ENCODE measurements at regions not wholly inside any gene's neighbourhood (a gene's known extent, or its start where the extent isn't known, plus 50 kb on each side); places are given as distances from the start of the nearest gene placed in this dataset.

DNA sequence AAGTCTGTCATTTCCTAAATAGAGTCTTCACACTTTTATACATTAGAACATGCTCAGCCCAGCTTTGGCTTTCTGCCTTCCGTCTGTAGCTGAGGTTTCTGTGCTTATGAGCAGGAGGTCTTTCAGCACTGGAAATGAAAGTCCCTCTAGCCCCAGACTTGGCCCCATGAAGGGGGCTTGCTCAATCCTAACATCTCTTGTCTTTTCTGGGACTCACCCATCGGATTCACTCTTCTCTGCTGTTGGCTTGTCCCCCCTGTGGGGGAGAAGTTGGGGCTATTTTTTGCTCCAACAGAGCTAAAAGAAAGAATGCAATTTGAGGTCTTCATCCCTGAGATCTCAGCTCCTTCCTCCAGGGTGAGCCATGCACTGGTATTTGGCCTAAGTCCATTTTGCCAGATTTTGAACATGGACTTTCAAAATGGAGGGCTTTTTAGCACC is 177.7 kb downstream of the MRPL14 start:
- no peak for DNase-seq
- ChIA-PET POLR2A (interaction anchor here (2.0 kb wide), 1 partner anchor 179 kb away, joined by 5 read pairs; the partner anchor contains the start of gene VEGFA), CTCF (interaction anchor here (0.8 to 12.0 kb wide), 13 partner anchors 11 to 341 kb away, joined by 3 to 172 read pairs (median 8); no protein-coding TSS in a partner anchor)
- WGBS (ENCODE audit: low lambda C conversion rate) = 70% methylated on average over 2 of the region's 2 CpGs
- Histone ChIP-seq H3K27me3 (ENCODE audit: insufficient read depth) (no peaks in the 10 kb centered on the region), H3F3A (replicated peaks; ENCODE audit: insufficient read depth) (no peaks in the 10 kb centered on the region), H3K9me3 (no peaks in the 10 kb centered on the region), H3K4me3 (ENCODE audit: low read depth in 2 of 2, low read length in 1 of 2) (no peak overlapping the region), H3K9me2 (no peaks in the 10 kb centered on the region), H3K9ac (no peak overlapping the region), H2AFZ (ENCODE audit: low read depth) (no peak overlapping the region), H3K79me2 (ENCODE audit: insufficient read depth) (no peaks in the 10 kb centered on the region), H4K20me1 (ENCODE audit: insufficient read depth) (no peaks in the 10 kb centered on the region), H3K36me3 (replicated peaks in 1 of 2; ENCODE audit: control insufficient read depth in 1 of 2, insufficient read depth in 2 of 2, low read length in 1 of 2) (no peaks in the 10 kb centered on the region), H3K4me2 (no peak overlapping the region), H3K27ac (ENCODE audit: low read depth in 2 of 2, low read length in 1 of 2) (no peak overlapping the region; a peak in 1 of 4 replicates), H3K4me1 (ENCODE audit: control insufficient read depth in 1 of 2, insufficient read depth in 2 of 2, low read depth in 1 of 2, low read length in 1 of 2) (peaks cover 0 to 40% of the 10 kb centered on the region in 2 experiments; a peak in 1 of 4 replicates)
- TF ChIP-seq, protein P1, sequence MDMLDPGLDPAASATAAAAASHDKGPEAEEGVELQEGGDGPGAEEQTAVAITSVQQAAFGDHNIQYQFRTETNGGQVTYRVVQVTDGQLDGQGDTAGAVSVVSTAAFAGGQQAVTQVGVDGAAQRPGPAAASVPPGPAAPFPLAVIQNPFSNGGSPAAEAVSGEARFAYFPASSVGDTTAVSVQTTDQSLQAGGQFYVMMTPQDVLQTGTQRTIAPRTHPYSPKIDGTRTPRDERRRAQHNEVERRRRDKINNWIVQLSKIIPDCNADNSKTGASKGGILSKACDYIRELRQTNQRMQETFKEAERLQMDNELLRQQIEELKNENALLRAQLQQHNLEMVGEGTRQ (IDR thresholded peaks at IDR 0.05; ENCODE audit: borderline replicate concordance, low read depth, low read length) = no peak
- TF ChIP-seq EP300 (IDR thresholded peaks at IDR 0.05; ENCODE audit: borderline replicate concordance in 1 of 2, low read depth in 1 of 2, low read length in 1 of 2) (no peak), YY1 (IDR thresholded peaks at IDR 0.05; ENCODE audit: low read depth) (no peak), NRF1 (IDR thresholded peaks at IDR 0.05; ENCODE audit: low read depth, low read length) (no peak)

DNA sequence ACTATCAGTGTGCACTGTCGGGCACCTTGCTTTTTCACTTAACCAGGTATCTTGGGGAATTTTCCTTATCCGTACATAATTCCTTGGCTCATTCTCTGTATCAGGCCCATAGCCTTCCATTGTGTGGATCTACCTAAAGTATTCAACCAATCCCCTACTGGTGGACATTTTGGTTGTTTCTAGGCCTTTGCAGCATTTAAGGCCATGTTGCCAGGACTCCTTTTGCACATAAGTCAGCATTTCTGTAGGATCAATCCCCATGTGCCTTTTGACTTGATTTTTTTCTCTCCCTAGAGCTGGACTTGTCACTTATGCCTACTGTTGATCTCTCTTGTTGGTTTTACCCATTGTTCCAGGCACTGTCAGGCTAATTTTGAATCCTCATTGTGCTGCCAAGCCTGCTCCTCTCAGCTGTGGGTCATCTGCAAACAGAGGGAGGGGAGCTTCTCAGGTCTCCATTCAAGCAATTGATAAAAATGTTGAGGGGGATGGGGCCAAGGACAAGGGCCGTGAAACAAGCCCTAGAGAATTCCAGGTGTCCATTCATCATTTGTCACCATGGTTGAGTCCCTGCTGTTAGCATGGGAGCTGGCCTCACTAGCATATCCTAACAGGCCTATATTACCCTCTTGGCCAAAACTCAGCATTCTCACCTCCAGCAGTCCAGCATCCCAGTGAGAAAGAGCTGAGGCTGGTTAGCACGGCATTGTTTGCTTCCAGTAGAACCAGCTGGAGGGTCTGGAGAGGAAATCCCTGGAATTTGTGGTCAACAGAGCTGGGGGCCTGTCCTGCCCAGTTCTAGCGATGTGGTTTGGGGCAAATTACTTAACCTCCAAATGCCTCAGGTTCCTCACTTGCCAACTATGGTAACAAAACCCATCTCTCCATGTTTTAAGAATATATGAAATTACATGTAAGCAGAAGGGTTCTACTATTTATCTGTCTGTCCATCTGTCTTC is 178.4 kb downstream of the MRPL14 start:
- no peak overlapping the region; a peak in 1 of 4 replicates for H3K27ac ChIP-seq (ENCODE audit: low read depth in 2 of 2, low read length in 1 of 2)
- no peak overlapping the region for H3K9ac ChIP-seq
- H3K4me2 ChIP-seq = no peak overlapping the region
- H3K36me3 ChIP-seq (replicated peaks in 1 of 2; ENCODE audit: control insufficient read depth in 1 of 2, insufficient read depth in 2 of 2, low read length in 1 of 2) = no peaks in the 10 kb centered on the region
- no peak for DNase-seq
- WGBS (ENCODE audit: low lambda C conversion rate) = 75% methylated on average over 5 of the region's 5 CpGs
- H3K4me1 ChIP-seq (ENCODE audit: control insufficient read depth in 1 of 2, insufficient read depth in 2 of 2, low read depth in 1 of 2, low read length in 1 of 2) = peaks cover 0 to 36% of the 10 kb centered on the region in 2 experiments; a peak in 1 of 4 replicates
- H3F3A ChIP-seq (replicated peaks; ENCODE audit: insufficient read depth) = no peaks in the 10 kb centered on the region
- no peaks in the 10 kb centered on the region for H3K79me2 ChIP-seq (ENCODE audit: insufficient read depth)
- H3K9me2 ChIP-seq = no peaks in the 10 kb centered on the region
- H3K27me3 ChIP-seq (ENCODE audit: insufficient read depth) = no peaks in the 10 kb centered on the region
- H4K20me1 ChIP-seq (ENCODE audit: insufficient read depth) = no peaks in the 10 kb centered on the region
- no peak overlapping the region for H3K4me3 ChIP-seq (ENCODE audit: low read depth in 2 of 2, low read length in 1 of 2)
- H2AFZ ChIP-seq (ENCODE audit: low read depth) = no peak overlapping the region
- ChIA-PET POLR2A (interaction anchor here (0.7 to 2.0 kb wide), 2 partner anchors 42 to 179 kb away, joined by 4 to 5 read pairs; partner anchors contain the start of gene VEGFA), CTCF (interaction anchor here (0.7 to 12.0 kb wide), 13 partner anchors 10 to 340 kb away, joined by 3 to 172 read pairs (median 6); no protein-coding TSS in a partner anchor)
- H3K9me3 ChIP-seq = no peaks in the 10 kb centered on the region
- TF ChIP-seq, protein P2, sequence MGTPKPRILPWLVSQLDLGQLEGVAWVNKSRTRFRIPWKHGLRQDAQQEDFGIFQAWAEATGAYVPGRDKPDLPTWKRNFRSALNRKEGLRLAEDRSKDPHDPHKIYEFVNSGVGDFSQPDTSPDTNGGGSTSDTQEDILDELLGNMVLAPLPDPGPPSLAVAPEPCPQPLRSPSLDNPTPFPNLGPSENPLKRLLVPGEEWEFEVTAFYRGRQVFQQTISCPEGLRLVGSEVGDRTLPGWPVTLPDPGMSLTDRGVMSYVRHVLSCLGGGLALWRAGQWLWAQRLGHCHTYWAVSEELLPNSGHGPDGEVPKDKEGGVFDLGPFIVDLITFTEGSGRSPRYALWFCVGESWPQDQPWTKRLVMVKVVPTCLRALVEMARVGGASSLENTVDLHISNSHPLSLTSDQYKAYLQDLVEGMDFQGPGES (IDR thresholded peaks at IDR 0.05; ENCODE audit: low read depth, low read length) = no peak
- no peak for TF ChIP-seq RXRA (IDR thresholded peaks at IDR 0.05; ENCODE audit: borderline replicate concordance, low read depth)
- no peak for TF ChIP-seq GATA2 (CRISPR knock-in tag; IDR thresholded peaks at IDR 0.05)
- TF ChIP-seq, protein P3, sequence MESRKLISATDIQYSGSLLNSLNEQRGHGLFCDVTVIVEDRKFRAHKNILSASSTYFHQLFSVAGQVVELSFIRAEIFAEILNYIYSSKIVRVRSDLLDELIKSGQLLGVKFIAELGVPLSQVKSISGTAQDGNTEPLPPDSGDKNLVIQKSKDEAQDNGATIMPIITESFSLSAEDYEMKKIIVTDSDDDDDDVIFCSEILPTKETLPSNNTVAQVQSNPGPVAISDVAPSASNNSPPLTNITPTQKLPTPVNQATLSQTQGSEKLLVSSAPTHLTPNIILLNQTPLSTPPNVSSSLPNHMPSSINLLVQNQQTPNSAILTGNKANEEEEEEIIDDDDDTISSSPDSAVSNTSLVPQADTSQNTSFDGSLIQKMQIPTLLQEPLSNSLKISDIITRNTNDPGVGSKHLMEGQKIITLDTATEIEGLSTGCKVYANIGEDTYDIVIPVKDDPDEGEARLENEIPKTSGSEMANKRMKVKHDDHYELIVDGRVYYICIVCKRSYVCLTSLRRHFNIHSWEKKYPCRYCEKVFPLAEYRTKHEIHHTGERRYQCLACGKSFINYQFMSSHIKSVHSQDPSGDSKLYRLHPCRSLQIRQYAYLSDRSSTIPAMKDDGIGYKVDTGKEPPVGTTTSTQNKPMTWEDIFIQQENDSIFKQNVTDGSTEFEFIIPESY (IDR thresholded peaks at IDR 0.05; ENCODE audit: borderline replicate concordance, low read depth) = no peak
- no peak for TF ChIP-seq RCOR1 (IDR thresholded peaks at IDR 0.05; ENCODE audit: low read length)
- TF ChIP-seq EZH2phosphoT487 (IDR thresholded peaks at IDR 0.05; ENCODE audit: borderline replicate concordance, low read depth) = no peak
- TF ChIP-seq CHD2 (IDR thresholded peaks at IDR 0.05; ENCODE audit: low read length, partially characterized antibody) = no peak
- no peak for TF ChIP-seq JUND (IDR thresholded peaks at IDR 0.05)
- TF ChIP-seq TEAD4 (IDR thresholded peaks at IDR 0.05; ENCODE audit: borderline replicate concordance, insufficient read depth) = no peak
- no peak for TF ChIP-seq EP300 (IDR thresholded peaks at IDR 0.05; ENCODE audit: borderline replicate concordance in 1 of 2, low read depth in 1 of 2, low read length in 1 of 2)
- TF ChIP-seq RFX5 (IDR thresholded peaks at IDR 0.05; ENCODE audit: low read length) = no peak

Data from SK-N-SH (cell line).